Thoracic aorta (tissue), 2 donors: ENCODE measurements at regions not wholly inside any gene's neighbourhood (a gene's known extent, or its start where the extent isn't known, plus 50 kb on each side); places are given as distances from the start of the nearest gene placed in this dataset.
"Not testable (repeated sequence)": the region's sequence is repeated elsewhere in the genome, so short reads cannot be mapped to it uniquely, and the experiment has no call there.

ENCODE experiments used
- ATAC-seq: fragments of 150-250 bp; one replicate; pipeline ENCODE4 v1.8.0; 2017; ENCODE audit warnings: low read depth; ENCODE audit not compliant: insufficient number of reproducible peaks, low FRiP score
- DNase-seq: peaks from one replicate; pipeline ENCODE4 v3.0.0-alpha.2; 2020; ENCODE audit warnings: low spot score
- H3K27ac ChIP-seq, 2 donors: fragments of 200-600 bp; sonication (generic); 1 replicate in 1 of 2; 2 replicates in 1 of 2; pipeline ENCODE4 v1.5.1; 2016; ENCODE audit warnings: mild to moderate bottlenecking in 2 of 2, moderate library complexity in 2 of 2
- H3K27me3 ChIP-seq: fragments of 200-600 bp; sonication (generic); replicated peaks from 2 replicates; pipeline ENCODE4 v1.6.0; 2016; ENCODE audit warnings: mild to moderate bottlenecking; ENCODE audit not compliant: insufficient read depth
- H3K36me3 ChIP-seq: fragments of 200-600 bp; sonication (generic); one replicate; pipeline ENCODE4 v1.5.1; 2016
- H3K4me1 ChIP-seq, 2 donors: fragments of 200-600 bp; sonication (generic); 1 replicate in 1 of 2; 2 replicates in 1 of 2; pipeline versions ENCODE4 v1.5.1 to v1.6.0; 2016; ENCODE audit warnings: low read depth in 2 of 2, mild to moderate bottlenecking in 1 of 2; ENCODE audit not compliant: control insufficient read depth in 1 of 2
- H3K4me3 ChIP-seq: fragments of 200-600 bp; sonication (generic); 2 replicates; pipeline ENCODE4 v1.5.1; 2016; ENCODE audit warnings: mild to moderate bottlenecking
- H3K9me3 ChIP-seq: fragments of 200-600 bp; sonication (generic); 2 replicates; pipeline ENCODE4 v1.5.1; 2016
- TF ChIP-seq, protein P1 (sequence below): fragments of 200-600 bp; sonication (generic); IDR thresholded peaks from one replicate; pipeline ENCODE4 v1.5.1; 2019; ENCODE audit warnings: antibody characterized with exemption

DNA sequence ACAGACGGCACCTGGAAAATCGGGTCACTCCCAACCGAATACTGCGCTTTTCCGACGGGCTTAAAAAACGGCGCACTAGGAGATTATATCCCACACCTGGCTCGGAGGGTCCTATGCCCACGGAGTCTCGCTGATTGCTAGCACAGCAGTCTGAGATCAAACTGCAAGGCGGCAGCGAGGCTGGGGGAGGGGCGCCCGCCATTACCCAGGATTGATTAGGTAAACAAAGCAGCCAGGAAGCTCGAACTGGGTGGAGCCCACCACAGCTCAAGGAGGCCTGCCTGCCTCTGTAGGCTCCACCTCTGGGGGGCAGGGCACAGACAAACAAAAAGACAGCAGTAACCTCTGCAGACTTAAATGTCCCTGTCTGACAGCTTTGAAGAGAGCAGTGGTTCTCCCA is 64.5 kb downstream of the SLC30A10 start:
- not testable (repeated sequence) for H3K4me3 ChIP-seq, H3K4me1 ChIP-seq, H3K9me3 ChIP-seq, H3K36me3 ChIP-seq, H3K27me3 ChIP-seq, ATAC-seq, DNase-seq, H3K27ac ChIP-seq

DNA sequence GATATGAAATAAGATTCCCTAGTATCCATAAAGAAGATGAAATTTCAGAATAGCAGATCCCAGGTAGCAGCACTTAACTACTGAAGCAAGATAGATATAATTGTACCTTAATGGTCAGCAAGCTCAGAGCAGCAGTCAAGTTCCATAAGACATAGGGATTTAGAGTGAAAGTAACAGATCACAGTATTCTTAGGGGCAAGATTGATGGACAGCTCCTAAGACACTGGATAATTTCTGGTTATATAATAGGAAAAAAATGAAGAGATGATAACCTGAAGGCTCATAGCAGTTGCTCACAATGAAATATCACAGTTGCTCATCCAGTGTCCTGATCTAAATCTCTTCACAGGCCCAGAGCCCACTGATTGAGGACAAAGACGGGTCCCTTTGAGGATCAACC is 66.0 kb downstream of the SLC30A10 start:
- no peak overlapping the region for H3K4me3 ChIP-seq
- TF ChIP-seq, protein P1, sequence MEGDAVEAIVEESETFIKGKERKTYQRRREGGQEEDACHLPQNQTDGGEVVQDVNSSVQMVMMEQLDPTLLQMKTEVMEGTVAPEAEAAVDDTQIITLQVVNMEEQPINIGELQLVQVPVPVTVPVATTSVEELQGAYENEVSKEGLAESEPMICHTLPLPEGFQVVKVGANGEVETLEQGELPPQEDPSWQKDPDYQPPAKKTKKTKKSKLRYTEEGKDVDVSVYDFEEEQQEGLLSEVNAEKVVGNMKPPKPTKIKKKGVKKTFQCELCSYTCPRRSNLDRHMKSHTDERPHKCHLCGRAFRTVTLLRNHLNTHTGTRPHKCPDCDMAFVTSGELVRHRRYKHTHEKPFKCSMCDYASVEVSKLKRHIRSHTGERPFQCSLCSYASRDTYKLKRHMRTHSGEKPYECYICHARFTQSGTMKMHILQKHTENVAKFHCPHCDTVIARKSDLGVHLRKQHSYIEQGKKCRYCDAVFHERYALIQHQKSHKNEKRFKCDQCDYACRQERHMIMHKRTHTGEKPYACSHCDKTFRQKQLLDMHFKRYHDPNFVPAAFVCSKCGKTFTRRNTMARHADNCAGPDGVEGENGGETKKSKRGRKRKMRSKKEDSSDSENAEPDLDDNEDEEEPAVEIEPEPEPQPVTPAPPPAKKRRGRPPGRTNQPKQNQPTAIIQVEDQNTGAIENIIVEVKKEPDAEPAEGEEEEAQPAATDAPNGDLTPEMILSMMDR = no peak
- ATAC-seq (no peak), DNase-seq (no peak)
- H3K27ac ChIP-seq = no peak overlapping the region
- H3K36me3 ChIP-seq = no peaks in the 10 kb centered on the region
- H3K4me1 ChIP-seq = no peaks in the 10 kb centered on the region
- H3K27me3 ChIP-seq = no peaks in the 10 kb centered on the region
- no peaks in the 10 kb centered on the region for H3K9me3 ChIP-seq

DNA sequence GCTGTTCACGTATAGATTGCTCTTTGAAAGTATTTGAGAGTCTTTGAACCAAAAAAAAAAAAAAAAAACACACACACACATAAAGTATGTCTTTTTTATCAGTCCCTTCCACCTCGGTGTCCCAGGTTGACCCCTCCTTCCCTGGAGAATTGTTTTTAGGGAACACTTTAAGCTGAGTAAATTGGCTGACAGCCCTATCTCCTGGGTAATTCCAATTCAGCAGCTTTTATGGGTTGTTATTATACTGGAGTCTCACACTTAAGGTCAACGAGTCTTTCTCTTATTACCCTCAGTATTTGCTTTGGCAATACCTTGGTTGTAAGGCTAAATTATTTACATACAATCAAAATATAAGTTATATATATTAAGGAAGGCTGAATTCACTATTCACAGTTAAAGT is 69.4 kb downstream of the SLC30A10 start:
- ATAC-seq = no peak
- no peak overlapping the region for H3K4me3 ChIP-seq

DNA sequence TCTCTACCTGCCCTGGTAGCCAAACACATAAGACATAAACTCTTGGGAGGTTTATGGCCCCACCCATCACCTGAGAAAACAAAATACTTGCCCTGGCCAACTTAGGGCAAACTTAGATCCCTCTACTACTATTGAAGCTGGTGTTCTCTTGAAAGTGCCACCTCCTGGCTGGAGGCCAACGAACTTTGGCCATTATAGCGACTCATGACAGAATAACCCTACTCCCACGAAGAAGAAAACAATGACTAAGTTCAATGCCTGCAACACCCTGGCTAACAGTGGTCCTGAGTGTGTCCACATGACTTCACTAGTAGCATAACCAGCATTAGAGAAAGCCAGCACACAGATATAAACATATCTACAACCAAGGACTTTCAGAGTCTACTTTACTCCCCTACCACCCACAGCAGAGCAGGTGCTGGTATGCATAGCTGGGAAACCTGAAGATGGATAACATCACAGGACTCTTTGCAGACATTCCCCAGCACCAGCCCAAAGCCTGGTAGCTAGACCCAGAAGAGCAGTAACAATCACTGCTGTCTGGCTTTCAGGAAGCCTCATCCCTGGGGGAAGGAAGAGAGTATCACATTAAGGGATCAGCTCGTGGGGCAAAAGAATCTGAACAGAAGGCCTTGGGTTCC is 81.0 kb downstream of the SLC30A10 start:
- Histone ChIP-seq H3K4me1 (no peaks in the 10 kb centered on the region), H3K4me3 (no peak overlapping the region), H3K9me3 (no peaks in the 10 kb centered on the region), H3K36me3 (no peaks in the 10 kb centered on the region), H3K27me3 (no peaks in the 10 kb centered on the region), H3K27ac (no peak overlapping the region)
- ATAC-seq (no peak), DNase-seq (no peak)
- TF ChIP-seq, protein P1 = no peak

More for the DNA sequence above, 69.4 kb downstream of the SLC30A10 start:
- Histone ChIP-seq H3K27ac (no peak overlapping the region), H3K4me1 (no peaks in the 10 kb centered on the region), H3K36me3 (no peaks in the 10 kb centered on the region), H3K9me3 (no peaks in the 10 kb centered on the region), H3K27me3 (no peaks in the 10 kb centered on the region)
- DNase-seq = no peak
- TF ChIP-seq, protein P1 = no peak

DNA sequence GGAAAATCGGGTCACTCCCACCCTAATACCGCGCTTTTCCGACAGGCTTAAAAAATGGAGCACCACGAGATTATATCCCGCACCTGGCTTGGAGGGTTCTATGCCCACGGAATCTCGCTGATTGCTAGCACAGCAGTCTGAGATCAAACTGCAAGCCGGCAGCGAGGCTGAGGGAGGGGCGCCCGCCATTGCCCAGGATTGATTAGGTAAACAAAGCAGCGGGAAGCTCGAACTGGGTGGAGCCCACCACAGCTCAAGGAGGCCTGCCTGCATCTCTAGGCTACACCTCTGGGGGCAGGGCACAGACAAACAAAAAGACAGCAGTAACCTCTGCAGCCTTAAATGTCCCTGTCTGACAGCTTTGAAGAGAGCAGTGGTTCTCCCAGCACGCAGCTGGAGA is 88.8 kb downstream of the SLC30A10 start:
- not testable (repeated sequence) for ATAC-seq, H3K36me3 ChIP-seq, H3K4me1 ChIP-seq, H3K27me3 ChIP-seq, H3K4me3 ChIP-seq, DNase-seq, H3K27ac ChIP-seq, H3K9me3 ChIP-seq

DNA sequence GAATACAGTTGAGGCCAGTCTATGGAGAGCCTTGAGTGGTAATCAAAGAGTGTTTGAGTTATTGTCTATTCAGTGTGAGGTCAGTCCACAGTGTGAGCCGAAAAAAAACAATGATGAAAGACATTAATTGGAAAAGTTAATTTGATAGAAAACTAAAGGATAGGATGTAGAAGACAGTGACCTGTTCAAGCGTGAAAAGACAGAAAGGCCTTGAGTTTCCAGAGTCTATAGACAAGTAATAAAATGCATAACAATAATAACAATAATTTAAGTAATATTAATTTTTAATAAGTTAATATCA is 90.4 kb downstream of the SLC30A10 start:
- H3K27me3 ChIP-seq = no peaks in the 10 kb centered on the region

More for the DNA sequence above, 90.4 kb downstream of the SLC30A10 start:
- Histone ChIP-seq H3K4me1 (no peaks in the 10 kb centered on the region), H3K9me3 (no peaks in the 10 kb centered on the region), H3K4me3 (no peak overlapping the region), H3K27ac (no peak overlapping the region), H3K36me3 (no peaks in the 10 kb centered on the region)
- DNase-seq (no peak), ATAC-seq (no peak)
- TF ChIP-seq, protein P1 = no peak
